22Rv1 (cell line): ENCODE measurements at regions not wholly inside any gene's neighbourhood (a gene's known extent, or its start where the extent isn't known, plus 50 kb on each side); places are given as distances from the start of the nearest gene placed in this dataset.

ENCODE experiments used
- CTCF ChIP-seq: fragments of 450-650 bp; IDR thresholded peaks from 2 replicates; pipeline ENCODE4 v1.5.1; 2017; ENCODE audit warnings: mild to moderate bottlenecking
- ZFX ChIP-seq: fragments of 450-650 bp; IDR thresholded peaks from 2 replicates; pipeline ENCODE4 v1.6.1; 2017; ENCODE audit warnings: antibody characterized with exemption, borderline replicate concordance

GRCh38 chr3:81989758-81990157, 228.3 kb upstream of the GBE1 start:
- TF ChIP-seq ZFX (no peak), CTCF (no peak)
